Gastroesophageal sphincter (tissue), 4 donors: ENCODE measurements at regions not wholly inside any gene's neighbourhood (a gene's known extent, or its start where the extent isn't known, plus 50 kb on each side); places are given as distances from the start of the nearest gene placed in this dataset.

Source experiments
- ATAC-seq: fragments of 150-250 bp; one replicate; pipeline ENCODE4 v1.9.1; 2016; ENCODE audit warnings: mild to moderate bottlenecking, moderate library complexity
- H3K27ac ChIP-seq, 4 donors: fragments of 200-600 bp; sonication (generic) in 3 of 4; 1 replicate in 3 of 4; 2 replicates in 1 of 4; pipeline ENCODE4 v1.5.1; 2016 to 2019
- H3K27me3 ChIP-seq: fragments of 200-600 bp; sonication (generic); one replicate; pipeline ENCODE4 v1.5.1; 2019
- H3K36me3 ChIP-seq, 2 donors: fragments of 200-600 bp; sonication (generic); one replicate each; pipeline ENCODE4 v1.5.1; 2019; ENCODE audit warnings: control low read depth in 1 of 2
- H3K4me1 ChIP-seq, 3 donors: fragments of 200-600 bp; sonication (generic); 1 replicate in 2 of 3; 2 replicates in 1 of 3; pipeline ENCODE4 v1.5.1; 2016 to 2019; ENCODE audit warnings: control low read depth in 2 of 3
- H3K4me3 ChIP-seq, 2 donors: fragments of 200-600 bp; sonication (generic); one replicate each; pipeline ENCODE4 v1.5.1; 2019; ENCODE audit warnings: mild to moderate bottlenecking in 1 of 2, moderate library complexity in 1 of 2
- H3K9me3 ChIP-seq, 3 donors: fragments of 200-600 bp; sonication (generic); one replicate each; pipeline ENCODE4 v1.5.1; 2017 to 2019; ENCODE audit warnings: control low read depth in 2 of 3
- CTCF ChIP-seq, 4 experiments: fragments of 200-600 bp in 2 of 4; fragments of 450-650 bp in 2 of 4; sonication (generic) in 1 of 4; IDR thresholded peaks; one replicate each; pipeline ENCODE4 v1.5.1; 2017 to 2019; ENCODE audit warnings: antibody characterized with exemption in 4 of 4, mild to moderate bottlenecking in 2 of 4, moderate library complexity in 2 of 4
- EP300 ChIP-seq: sonication (generic); formaldehyde crosslinking; IDR thresholded peaks from one replicate; pipeline ENCODE4 v1.6.1; 2017; ENCODE audit warnings: antibody characterized with exemption, mild to moderate bottlenecking
- POLR2A ChIP-seq, 2 donors: fragments of 450-650 bp; IDR thresholded peaks; one replicate each; pipeline ENCODE4 v1.6.1; 2017; ENCODE audit warnings: antibody characterized with exemption in 2 of 2, mild to moderate bottlenecking in 2 of 2, moderate library complexity in 1 of 2
- POLR2AphosphoS5 ChIP-seq: sonication (generic); formaldehyde crosslinking; IDR thresholded peaks from one replicate; pipeline ENCODE4 v1.6.1; 2017; ENCODE audit warnings: antibody characterized with exemption
- WGBS, 2 donors: methylation state at CpG; one replicate each; pipeline ENCODE4 v1.1.5; 2018; ENCODE audit warnings: low coverage in 1 of 2; 5-methylcytosine and 5-hydroxymethylcytosine counted together

DNA sequence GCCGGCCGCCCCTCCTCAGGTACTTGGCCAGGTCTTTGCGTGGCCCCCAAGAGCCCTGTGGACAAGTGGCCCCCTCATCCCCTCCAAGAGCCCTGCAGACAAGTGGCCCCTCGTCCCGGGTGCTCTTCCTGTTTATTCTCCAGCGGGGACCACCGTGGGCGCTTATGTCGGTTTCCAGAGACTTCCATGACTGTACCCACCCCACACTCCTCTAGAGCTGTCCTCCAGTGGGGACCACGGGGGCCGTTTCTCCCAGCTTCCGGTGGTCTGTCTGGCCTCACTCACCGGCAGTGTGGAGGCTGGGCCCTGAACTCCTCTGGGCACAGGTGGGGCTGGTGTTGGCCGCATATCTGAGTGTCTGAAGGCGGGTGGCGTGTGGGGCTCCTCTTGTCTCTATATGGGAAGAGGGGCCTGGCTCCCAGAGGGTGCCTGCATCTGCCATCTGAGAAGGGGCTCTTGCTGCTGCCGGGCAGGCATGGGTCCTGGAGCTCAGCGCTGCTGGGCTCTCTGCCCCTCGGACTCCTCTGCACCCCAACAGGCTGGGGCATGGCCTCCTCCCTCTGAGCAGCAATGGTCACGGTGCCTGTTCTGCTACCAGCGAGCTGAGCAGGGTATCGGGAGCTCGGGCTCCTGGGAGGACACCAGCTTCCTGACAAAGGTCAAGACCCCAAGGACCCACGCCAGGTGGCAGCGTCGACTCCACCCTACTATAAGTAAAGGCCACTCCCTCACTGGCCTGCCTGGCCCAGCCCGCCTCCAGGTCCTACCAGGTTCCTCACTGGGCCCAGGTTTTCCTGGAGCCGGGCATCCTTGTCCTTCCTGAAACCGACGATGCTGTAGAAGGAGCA is 1264.3 kb downstream of the BRD1 start:
- H3K36me3 ChIP-seq: no peaks in the 10 kb centered on the region
- peaks cover 31% of the 10 kb centered on the region for H3K27me3 ChIP-seq
- 87% methylated on average over 7 of the region's 30 CpGs; no CpG with 5 or more reads in 1 of the 2 donors for WGBS, 2 donors
- no peaks in the 10 kb centered on the region for H3K9me3 ChIP-seq
- no peak overlapping the region for H3K4me3 ChIP-seq
- TF ChIP-seq POLR2A (IDR thresholded peaks at IDR 0.05) (no peak), CTCF (IDR thresholded peaks at IDR 0.05) (no peak), EP300 (no peak), POLR2AphosphoS5 (no peak)
- no peak for ATAC-seq
- H3K27ac ChIP-seq: no peak overlapping the region
- no peaks in the 10 kb centered on the region for H3K4me1 ChIP-seq

GRCh38 chr22:48561676-48562075 is 1266.0 kb downstream of the BRD1 start:
- no peak for TF ChIP-seq POLR2A (IDR thresholded peaks at IDR 0.05)
- TF ChIP-seq EP300: no peak
- TF ChIP-seq POLR2AphosphoS5: no peak
- no peak for TF ChIP-seq CTCF (IDR thresholded peaks at IDR 0.05)
- no peak for ATAC-seq
- no peaks in the 10 kb centered on the region for H3K4me1 ChIP-seq
- no peaks in the 10 kb centered on the region for H3K9me3 ChIP-seq
- no peak overlapping the region for H3K27ac ChIP-seq
- 90% methylated on average over 2 of the region's 16 CpGs; no CpG with 5 or more reads in 1 of the 2 donors for WGBS, 2 donors
- H3K27me3 ChIP-seq: peaks cover 31% of the 10 kb centered on the region
- no peaks in the 10 kb centered on the region for H3K36me3 ChIP-seq
- H3K4me3 ChIP-seq: no peak overlapping the region

DNA sequence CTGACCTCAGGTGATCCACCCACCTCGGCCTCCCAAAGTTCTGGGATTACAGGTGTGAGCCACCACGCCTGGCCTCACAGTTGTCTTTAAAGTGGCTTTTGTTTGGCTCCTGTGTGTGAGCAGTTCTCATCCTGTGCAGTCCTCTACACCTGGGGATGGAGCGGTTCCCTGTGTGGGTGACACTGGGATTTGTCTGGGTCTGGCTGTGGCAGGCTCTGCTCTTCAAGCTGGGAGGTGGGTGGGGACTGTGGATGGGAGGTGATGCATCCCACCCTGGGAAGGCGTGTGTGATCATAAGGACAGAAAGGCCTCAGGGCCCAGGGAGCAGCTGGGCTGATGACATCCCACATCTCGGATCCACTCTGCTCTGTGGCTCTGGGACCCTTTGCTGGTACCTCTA is 1266.8 kb downstream of the BRD1 start:
- Histone ChIP-seq H3K4me1 (no peaks in the 10 kb centered on the region), H3K9me3 (no peaks in the 10 kb centered on the region), H3K36me3 (no peaks in the 10 kb centered on the region), H3K27me3 (peaks cover 34% of the 10 kb centered on the region), H3K4me3 (no peak overlapping the region), H3K27ac (no peak overlapping the region)
- ATAC-seq: no peak
- WGBS, 2 donors: 60% methylated on average over 1 of the region's 5 CpGs; no CpG with 5 or more reads in 1 of the 2 donors
- TF ChIP-seq EP300: no peak

DNA sequence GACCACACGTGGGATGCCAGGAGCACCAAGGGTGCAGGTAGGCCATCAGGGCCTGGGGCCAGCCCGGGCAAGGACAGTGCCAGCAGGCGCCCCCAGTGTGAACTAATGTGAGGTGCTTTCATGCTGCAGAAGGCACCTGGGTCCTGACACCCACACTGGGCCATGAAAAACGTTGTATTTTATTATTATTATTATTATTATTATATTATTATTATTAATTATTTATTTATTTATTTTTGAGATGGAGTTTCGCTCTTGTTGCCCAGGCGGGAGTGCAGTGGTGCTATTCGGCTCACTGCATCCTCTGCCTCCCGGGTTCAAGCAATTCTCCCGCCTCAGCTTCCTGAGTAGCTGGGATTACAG is 1267.3 kb downstream of the BRD1 start:
- Histone ChIP-seq H3K9me3 (no peaks in the 10 kb centered on the region), H3K36me3 (no peaks in the 10 kb centered on the region), H3K27ac (no peak overlapping the region), H3K27me3 (peaks cover 36% of the 10 kb centered on the region), H3K4me3 (no peak overlapping the region), H3K4me1 (no peaks in the 10 kb centered on the region)
- no peak for ATAC-seq
- WGBS, 2 donors: 90 to 92% methylated on average over 2 to 8 of the region's 9 CpGs
- no peak for TF ChIP-seq CTCF (IDR thresholded peaks at IDR 0.05)
- TF ChIP-seq POLR2AphosphoS5: no peak
- no peak for TF ChIP-seq POLR2A (IDR thresholded peaks at IDR 0.05)
- no peak for TF ChIP-seq EP300

- Histone ChIP-seq H3K27me3 (peaks cover 35% of the 10 kb centered on the region), H3K4me1 (no peaks in the 10 kb centered on the region), H3K9me3 (no peaks in the 10 kb centered on the region), H3K4me3 (no peak overlapping the region), H3K27ac (no peak overlapping the region), H3K36me3 (no peaks in the 10 kb centered on the region)
- WGBS, 2 donors: 62 to 89% methylated on average over 9 to 12 of the region's 38 CpGs
- no peak for TF ChIP-seq CTCF (IDR thresholded peaks at IDR 0.05)
- no peak for TF ChIP-seq EP300
- TF ChIP-seq POLR2AphosphoS5: no peak
- TF ChIP-seq POLR2A (IDR thresholded peaks at IDR 0.05): no peak
- ATAC-seq: no peak
Observed at GRCh38 chr22:48559647-48560388, 1267.9 kb downstream of the BRD1 start.
